NCI-H2171 (cell line): ENCODE measurements at regions not wholly inside any gene's neighbourhood (a gene's known extent, or its start where the extent isn't known, plus 50 kb on each side); places are given as distances from the start of the nearest gene placed in this dataset.

ENCODE experiments used
- DNase-seq: peaks from one replicate; lab custom pipeline; 2025; lab: John Stamatoyannopoulos, UW

DNA sequence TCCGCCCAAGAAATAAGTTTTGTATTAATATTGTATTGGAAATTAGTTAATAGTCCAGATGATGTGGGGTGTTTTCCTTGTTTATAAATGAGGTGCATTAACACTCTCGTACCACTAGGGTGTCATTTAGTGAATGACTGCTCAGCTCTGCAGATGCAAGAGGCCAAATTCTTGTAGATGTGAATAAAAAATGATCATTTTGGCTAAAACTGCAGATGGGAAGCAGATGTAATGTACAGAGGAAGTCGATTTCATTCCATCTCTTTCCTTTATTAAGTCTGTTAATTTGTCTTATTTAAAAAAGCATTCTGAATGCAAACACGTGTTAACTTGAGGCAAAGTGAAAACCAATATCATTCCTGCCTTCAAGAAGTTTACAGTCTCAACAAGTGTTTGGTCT lies 108.1 kb downstream of the DHX15 start:
- DNase-seq: no peak

DNA sequence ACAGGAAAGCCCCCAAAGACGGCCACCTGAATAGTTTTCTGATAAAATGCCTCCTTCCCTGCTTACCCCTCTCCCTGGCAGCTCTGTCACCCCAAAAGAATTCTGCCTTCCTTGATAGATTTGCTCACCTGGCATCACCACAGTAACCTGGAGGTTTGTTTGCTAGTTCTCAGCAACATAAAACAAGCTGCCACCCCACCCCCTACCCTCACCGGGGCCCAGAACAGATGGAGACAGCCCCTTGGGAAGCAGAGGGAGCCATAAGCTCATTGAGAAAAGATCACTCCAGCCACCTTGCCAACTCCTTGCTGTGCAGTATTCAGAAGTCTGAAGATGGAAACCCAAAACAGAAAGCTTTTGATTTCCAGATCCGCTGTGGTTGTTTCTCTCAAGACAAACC lies 108.6 kb downstream of the DHX15 start:
- DNase-seq: peak; percentile 63

DNA sequence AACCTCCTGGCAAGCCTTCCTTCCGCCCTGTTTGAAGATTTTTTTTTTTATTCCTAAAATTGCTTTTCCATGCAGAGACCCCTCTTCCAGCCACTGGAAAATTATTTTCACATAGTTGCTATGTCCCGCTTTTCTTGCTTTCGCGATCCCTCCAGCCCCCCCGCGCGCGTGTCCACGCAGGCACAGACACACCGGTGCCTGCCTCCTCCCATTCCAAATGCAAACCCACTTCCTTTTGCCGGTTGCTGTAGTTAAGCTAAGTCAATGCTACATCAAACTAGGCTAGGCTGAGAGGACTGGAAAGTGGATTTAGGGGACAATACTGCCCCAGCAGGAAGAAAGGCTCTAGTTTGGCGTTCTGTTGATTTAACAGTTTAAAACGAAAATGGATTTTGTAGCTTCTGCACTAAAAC lies 111.0 kb downstream of the DHX15 start:
- DNase-seq: no peak

DNA sequence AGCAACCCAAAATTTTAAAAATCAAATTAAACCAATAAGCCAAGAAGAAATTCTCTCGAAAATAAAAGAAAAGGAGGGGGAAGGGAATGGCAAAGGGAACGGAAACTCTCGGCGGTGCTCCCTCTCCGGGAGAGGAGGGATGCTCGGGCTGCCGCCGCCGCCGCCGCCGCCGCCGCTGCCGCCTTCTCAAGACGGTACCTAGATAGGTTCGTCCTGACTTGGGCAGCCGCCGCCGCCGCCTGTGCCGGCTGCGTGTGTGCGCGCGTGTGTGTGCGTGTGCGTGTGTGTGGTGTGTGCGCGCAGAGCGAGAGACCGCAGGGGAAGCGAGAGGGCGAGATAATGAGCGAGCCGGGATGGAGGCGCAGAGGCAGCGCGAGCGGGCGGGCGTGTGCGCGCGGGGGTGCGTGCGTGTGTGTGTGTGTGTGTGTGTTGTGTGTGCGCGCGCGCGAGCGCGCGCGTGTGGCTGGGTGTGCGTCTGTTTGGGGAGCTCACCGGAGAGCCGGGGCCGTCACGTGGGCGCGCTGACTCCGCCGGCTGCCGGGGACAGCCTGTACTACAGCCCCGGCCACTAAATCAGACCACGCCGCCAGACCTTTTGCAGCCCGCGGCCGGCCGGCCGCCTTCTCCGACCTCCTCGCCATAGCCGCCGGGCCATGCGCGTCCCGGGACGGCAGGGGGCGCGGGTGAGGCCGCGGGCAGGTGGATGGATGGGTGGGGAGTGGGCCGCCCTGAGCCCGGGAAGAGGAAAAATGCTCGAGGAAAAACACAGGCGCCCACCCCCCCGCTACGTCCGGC lies 111.6 kb downstream of the DHX15 start:
- DNase-seq: peak; percentile 35

DNA sequence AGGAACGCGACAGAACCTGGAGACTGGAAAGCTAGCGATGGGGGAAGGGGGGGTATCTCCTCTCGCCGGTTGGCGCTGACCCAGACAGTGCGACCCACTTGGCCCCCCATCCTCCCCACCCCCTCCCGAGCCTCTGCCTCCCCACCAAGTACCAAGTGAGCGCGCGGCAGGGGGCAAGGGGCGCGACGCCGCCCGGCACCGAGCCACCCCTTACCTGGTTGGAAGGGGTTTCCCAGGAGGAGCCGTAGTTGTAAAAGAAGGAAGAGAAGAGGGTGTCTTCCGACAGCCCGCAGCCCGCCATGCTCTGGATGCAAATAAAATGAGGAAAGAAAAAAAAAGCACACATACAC lies 112.2 kb downstream of the DHX15 start:
- no peak for DNase-seq

DNA sequence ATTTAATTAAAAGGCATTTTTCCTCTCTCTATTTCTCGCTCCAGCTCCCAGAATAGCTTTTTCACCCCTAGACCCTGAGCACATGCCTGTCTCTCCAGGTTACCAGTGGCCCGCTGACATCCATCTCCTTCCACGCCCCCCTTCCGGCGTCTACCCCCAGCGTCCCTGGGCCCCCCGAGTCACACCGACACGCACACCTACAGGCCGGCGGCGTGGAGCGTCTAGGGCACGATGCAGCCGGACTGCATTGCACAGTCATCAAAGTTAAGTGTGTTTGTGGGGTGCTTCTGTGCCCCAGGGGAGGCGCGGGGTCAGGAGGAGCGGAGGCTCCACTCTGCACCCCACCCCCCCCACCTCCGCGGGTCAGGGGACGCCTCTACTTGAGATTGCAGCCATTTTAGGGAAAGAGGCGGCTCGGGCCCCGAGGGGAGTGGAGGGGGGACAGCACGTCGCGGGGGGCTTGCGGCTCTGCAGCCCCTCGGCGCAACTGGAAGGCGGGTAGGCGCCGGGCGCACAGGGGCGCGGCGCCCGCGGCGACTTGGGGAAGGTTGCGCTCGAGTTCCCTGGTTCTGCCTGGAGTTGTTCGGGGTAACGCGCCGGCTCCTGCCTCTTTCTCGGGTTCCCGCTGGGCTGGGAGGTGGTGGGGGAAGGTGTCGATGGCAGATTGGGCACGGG lies 112.7 kb downstream of the DHX15 start:
- DNase-seq: no peak

DNA sequence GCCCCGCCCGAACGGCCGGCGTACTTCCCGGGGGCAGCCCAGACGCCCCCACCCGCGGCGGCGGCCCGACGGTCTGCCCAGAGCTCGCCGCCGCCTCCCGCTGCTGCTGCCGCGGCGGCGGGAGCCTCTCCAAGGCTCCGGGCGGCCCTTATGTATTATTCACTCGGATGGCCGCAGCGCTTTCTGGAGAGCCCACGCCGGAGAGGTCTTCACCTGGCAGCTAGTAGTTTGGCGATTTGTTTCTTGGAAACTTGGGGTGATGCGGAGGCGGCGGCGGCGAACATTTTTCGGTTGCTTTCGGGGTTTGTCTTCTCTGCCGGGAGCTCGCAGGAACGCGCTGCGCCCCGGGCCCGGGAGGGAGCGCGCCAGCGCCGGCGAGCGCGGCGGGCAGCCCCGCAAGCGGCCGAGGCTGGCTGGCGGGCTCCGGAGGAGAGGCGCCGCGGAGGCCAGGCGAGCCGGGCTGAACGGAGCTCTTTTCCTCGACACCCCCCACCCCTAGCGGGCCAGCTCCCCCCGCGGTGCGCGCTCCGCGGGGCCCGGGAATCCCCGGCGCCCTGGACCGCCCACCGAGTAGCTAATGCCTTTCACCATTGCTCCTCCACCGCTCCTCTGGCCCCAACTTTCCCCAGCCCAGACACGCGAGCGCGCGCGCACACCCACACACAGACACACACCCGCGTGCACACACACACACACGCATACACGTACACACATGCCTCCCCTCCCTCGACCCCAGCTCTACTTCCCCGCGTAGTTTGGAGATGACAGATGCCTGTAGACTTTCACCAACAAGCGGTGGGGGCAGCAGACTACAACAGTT lies 113.5 kb downstream of the DHX15 start:
- peak; percentile 14 for DNase-seq

DNA sequence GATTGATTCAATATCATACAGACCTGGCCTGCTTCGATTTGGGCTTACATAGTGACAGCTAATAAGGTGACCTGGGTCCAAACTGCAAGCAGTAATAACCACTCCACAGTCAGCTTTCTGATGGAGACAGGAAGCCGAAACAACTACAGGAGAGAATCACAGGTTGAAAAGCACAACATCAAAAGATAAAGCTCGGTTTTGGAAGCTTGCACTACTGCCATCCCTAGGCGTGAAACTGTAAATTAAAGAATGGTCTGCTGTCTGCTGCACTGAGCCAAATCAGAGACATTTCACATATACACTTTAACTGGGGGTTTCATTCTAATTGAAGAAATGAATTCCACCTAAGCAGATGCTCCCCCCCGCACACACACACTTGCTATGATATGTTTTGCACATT lies 116.3 kb downstream of the DHX15 start:
- no peak for DNase-seq

DNA sequence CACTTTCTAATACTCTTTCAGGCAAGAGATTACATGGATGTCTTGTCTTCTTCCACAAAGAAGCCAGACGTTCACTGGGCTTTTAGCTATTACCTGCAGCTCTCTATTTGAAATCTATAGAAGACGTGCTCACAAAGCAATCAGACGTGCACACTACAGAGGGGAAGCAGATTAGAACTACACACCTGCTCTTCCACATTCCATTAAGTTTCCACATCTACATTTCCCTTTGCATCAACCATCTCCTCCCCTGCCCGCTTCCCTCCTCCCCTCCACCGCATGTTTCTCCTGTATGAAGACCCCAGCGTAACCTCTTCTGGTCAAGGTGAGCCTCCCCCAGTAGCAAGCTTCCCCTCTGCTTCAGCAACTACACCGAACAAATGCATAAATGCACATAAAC lies 119.8 kb downstream of the DHX15 start:
- DNase-seq: no peak

DNA sequence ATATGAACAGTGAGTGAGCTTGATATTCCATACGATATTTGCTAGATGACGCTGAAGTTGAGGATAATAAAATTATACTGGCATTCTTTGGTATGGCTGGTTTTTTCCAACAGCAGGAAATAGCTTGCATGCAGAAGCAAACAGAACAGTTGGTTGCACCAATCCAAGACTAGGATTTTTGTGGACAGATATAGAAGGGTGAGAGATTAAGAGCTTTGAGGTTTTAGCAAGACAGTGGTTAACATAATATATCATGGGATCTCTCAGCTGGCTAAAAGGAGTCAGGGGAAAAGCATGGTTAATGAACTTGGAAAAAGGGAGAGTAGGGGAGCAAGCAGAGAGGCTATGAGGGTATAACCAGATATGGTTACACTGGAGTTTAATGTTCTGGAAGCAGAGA lies 127.9 kb downstream of the DHX15 start:
- DNase-seq: no peak

DNA sequence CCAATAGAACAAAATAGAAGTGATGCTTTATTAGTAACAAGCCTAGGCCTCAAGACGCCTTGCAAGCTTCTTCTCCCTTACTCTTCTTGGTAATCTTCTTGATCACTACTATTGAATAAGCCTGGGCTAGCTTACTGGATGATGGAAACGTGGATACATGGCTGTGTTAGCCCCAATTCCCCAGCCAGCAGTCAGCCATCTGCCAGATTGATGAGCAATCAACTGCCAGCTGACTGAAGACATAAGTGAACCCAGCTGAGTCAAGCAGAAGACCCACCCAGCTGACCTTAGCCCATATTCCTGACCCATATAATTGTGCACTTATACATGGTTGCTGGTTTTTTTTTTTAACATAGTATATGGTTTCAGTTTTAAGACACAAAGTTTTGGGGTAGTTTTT lies 130.4 kb downstream of the DHX15 start:
- no peak for DNase-seq

DNA sequence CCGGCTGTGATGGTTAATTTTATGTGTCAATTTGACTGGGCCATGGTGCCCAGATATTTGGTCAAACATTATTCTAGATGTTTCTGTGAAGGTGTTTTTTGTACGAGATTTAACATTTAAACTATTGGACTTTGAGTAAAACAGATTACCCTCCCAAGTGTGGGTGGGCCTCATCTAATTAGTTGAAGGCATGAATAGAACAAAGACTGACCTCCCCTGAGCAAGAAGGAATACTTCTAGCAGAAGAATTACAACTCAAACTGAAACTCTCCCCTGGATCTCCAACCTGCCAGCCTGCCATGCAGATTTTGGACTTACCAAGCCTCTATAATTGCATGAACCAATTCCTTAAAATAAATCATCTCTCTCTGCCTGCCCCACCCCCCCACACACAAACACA lies 132.5 kb downstream of the DHX15 start:
- no peak for DNase-seq

DNA sequence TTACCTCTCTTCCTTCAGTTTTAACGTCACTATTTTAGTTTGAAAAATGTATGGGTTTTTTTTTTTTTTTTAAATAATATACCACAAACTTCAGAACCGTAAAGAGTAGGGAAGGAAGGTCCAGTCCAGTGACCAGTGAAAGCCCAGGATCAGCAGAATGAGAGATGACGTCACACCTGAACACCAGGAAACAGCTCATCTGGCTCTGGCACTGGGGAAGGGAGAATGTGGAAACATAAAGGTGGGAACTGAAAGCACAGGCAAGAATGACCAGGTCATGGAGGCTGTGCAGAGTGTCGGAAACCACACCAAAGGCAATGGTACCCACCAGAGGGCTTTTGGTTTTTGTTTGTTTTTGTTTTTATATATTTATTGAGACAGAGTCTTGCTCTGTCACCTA lies 141.2 kb downstream of the DHX15 start:
- no peak for DNase-seq

DNA sequence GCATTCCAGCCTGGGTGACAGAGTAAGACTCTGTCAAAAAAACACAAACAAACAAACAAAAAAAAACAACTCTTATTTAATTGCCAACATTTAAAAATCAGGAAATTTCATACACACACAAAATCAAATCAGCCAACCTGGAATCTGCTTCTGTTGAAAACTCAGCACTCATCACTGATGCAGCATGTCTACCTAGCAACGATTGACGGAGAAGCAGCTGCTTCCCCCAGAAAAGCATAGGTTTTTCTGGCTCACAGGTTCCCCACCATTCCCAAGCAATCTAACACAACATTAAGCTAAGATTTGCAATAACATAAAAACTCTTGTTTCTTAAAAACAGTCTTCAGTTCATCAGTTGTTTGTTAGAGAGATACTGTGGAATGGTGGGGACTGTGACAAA lies 143.6 kb downstream of the DHX15 start:
- DNase-seq: no peak

DNA sequence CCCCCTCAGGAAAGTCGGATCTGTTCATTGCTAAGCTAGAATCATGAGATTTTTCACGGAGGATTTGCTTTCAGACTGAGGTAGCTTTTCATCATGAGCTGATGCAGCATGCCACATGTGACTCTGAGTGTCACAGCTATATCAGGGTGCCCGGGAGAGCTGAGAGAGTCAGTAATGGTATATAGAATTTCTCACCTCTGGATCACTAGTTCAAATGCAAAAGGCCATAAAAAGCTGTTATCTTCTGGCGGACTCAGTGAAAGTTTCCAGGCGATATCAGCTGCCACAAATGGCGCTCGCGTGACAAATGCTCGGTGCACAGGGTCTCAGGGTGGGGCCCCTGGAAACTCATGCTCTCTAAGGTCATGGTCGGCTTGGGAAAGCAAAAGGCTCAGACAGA lies 150.1 kb downstream of the DHX15 start:
- no peak for DNase-seq

DNA sequence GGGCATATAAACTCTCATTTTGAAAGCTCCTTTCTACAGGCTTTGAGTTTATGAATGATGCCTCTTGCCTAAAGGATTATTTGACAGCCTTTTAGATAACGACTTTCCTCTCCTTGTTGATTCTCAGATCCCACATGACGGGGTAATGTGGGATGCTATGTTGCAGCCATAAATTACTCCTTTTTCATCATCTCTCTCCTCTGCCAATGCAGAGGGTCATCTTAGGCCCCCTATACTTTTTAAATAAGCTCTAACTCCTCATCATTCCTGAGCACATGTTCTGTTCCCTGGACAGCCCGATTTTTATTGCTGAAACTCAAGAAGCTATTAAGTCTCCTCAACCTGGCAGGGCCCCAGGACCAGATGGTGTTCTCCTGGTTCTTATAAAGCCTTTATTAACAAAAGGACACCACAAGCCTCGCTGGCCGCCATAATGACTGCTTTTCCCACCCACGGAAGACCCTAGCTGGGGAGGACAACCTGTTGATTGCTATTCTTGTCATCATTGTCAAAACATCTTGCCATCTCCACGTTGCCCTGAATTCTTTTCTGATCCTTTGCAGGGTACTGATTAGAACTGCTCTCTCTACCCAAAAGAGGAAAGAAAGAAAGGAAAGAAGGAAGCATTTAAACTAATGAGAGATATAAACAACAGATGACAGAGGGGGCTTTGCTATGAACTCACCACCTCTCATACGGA lies 150.7 kb downstream of the DHX15 start:
- peak; percentile 0 for DNase-seq

DNA sequence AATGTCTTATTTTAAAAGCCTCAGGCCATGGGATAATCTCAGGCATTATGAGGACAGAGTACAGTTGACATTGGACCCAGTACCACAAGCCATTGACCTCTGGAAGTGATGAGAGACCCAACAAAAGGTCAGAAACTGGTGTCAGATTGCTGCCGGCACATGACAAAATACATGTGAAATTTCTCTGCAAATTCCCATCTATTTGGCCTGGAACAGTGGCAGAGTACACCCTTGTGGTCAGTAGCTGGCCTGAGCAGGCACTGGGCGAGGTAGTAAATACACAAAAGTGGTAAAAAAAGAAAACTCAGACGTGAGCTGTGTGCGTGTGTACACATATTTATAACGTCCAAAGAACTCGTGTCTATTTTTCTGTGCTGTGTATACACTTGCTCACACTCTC lies 155.5 kb downstream of the DHX15 start:
- no peak for DNase-seq

DNA sequence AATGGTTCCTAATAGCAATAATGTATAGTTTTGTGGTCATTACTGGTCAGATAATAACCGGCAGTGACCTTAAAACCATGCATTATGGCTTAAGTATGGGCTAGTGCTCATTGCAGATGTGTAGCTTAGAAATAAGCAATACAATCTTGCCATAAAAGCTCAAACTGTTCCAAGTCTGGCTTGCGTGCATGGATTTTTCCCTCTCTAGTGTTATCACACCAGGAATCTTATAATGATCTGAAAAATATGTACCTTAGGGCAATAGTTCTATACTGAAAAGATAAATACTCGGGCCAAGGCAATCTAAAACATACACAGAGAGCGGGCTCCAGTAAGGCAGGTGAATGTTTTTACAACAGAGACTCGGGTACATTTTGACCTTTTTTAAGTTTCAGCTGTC lies 157.8 kb downstream of the DHX15 start:
- DNase-seq: no peak

DNA sequence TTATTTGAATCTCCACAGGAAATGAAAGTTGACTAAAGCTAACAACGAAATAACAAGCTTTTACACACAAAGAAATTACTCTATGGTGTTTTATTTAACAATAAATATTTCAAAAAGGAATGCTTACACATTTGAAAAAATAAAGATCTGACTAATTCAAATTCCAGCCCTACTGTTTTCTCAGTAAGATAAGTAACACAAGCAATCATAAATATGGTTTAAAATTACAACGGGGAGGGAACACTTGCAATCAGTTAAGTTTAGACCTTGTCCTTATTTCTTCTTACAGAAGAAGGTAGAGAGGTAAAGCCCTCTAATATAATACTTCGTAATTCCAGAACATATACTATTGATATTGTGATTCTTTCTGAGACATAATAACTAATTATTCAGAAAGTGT lies 158.5 kb downstream of the DHX15 start:
- no peak for DNase-seq

DNA sequence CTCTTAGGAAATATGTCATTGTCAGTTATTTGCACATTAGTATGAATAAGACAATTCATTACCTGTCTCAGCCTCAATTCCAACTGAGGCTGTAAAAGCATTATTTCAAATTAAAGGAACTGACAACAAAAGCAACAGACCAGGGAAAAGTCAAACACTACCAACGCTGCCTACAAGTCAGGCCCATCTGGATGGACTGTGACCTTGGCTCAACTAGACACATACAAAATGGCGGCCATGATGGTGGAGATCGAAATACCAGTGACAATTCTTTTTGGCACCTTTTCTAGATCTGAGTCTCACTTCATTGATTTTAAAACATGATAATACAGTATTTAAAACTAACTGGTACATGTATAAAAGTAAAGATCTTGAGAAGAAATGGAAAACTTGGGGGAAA lies 160.7 kb downstream of the DHX15 start:
- DNase-seq: no peak

DNA sequence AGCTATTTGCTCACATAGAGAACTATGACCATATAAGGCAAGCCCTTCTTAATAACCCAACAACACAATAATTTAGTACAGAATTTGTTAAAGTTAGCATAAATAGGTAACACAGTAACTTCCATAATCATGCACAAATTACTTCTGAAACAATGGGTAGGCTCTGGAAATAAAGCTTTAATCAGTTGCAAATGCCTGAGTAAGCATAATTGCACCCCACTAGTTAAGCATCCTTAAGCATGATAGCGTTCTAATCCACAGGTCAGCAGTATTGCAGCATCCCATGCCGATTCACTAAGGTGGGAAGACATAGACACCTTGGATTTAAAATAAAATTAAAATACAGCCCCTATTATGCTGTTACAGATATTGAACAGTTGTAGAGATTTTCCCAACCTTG lies 161.7 kb downstream of the DHX15 start:
- no peak for DNase-seq
